Stimulated activated naive CD8-positive, alpha-beta T cell treated with anti-CD3 and anti-CD28 coated beads, Interleukin-15, Interleukin-2, amounts not matched to agents 100 ng/mL and 50 ng/mL, for 24 hours (primary cell): ENCODE measurements at regions not wholly inside any gene's neighbourhood (a gene's known extent, or its start where the extent isn't known, plus 50 kb on each side); places are given as distances from the start of the nearest gene placed in this dataset.
"Not testable (repeated sequence)": the region's sequence is repeated elsewhere in the genome, so short reads cannot be mapped to it uniquely, and the experiment has no call there.

Experiments used
- H3K27ac Mint-ChIP-seq: one replicate; pipeline ENCODE4 v1.8.0; 2021; ENCODE audit warnings: mild to moderate bottlenecking, mixed read lengths
- H3K27me3 Mint-ChIP-seq: one replicate; pipeline ENCODE4 v1.8.0; 2021; ENCODE audit warnings: mixed read lengths
- H3K36me3 Mint-ChIP-seq: one replicate; pipeline ENCODE4 v1.8.0; 2021; ENCODE audit warnings: low read depth, mixed read lengths
- H3K4me1 Mint-ChIP-seq: one replicate; pipeline ENCODE4 v1.8.0; 2021; ENCODE audit warnings: low read depth, mixed read lengths
- H3K4me3 Mint-ChIP-seq: one replicate; pipeline ENCODE4 v1.8.0; 2021; ENCODE audit warnings: mild to moderate bottlenecking, mixed read lengths
- H3K9me3 Mint-ChIP-seq: one replicate; pipeline ENCODE4 v1.8.0; 2021; ENCODE audit warnings: mixed read lengths

DNA sequence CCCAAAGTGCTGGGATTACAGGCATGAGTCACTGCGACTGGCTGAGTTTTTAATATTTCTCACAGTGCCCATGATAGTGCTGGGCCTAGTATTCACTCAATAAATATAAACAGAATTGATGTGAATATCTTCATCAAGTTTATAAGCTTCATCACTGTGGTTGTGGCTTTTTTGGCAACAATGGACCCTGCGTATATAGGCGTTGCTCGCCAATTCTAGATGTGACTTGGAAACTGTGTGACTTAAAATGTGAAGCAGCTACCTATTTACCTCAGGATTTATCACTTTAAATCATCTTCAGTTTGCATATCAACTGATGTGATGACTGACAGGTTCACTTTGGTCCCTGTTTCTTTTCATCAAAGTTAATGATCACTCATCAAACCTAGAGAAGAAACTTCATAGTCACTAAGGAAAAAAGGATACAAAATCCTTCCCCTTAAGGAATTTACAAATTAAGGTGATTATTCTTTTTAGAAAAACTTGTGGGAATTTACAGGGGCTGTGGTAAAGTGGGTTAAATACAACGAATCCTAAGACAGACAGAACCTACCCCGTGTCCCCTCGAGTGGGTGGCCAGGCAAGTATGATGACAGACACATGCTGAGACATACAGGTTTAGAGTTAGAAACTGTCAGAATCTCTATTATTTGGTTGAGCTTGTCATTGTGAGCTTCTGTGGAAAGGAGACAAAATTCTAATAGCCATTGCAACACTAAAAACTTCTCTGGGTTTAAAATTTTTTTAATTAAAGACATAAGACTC, 101.3 kb downstream of the AKAP11 start:
- peaks cover 9% of the 10 kb centered on the region for H3K36me3 Mint-ChIP-seq
- no peak overlapping the region for H3K4me3 Mint-ChIP-seq
- H3K9me3 Mint-ChIP-seq: no peaks in the 10 kb centered on the region
- peaks cover 86% of the 10 kb centered on the region for H3K4me1 Mint-ChIP-seq
- peak overlapping the region; percentile 71 for H3K27ac Mint-ChIP-seq
- no peaks in the 10 kb centered on the region for H3K27me3 Mint-ChIP-seq

- peaks cover 88% of the 10 kb centered on the region for H3K4me1 Mint-ChIP-seq
- H3K27me3 Mint-ChIP-seq: no peaks in the 10 kb centered on the region
- peak overlapping the region; percentile 93 for H3K27ac Mint-ChIP-seq
- no peaks in the 10 kb centered on the region for H3K9me3 Mint-ChIP-seq
- H3K4me3 Mint-ChIP-seq: no peak overlapping the region
- H3K36me3 Mint-ChIP-seq: peaks cover 9% of the 10 kb centered on the region
Observed at GRCh38 chr13:42375663-42376062, 103.7 kb downstream of the AKAP11 start.

DNA sequence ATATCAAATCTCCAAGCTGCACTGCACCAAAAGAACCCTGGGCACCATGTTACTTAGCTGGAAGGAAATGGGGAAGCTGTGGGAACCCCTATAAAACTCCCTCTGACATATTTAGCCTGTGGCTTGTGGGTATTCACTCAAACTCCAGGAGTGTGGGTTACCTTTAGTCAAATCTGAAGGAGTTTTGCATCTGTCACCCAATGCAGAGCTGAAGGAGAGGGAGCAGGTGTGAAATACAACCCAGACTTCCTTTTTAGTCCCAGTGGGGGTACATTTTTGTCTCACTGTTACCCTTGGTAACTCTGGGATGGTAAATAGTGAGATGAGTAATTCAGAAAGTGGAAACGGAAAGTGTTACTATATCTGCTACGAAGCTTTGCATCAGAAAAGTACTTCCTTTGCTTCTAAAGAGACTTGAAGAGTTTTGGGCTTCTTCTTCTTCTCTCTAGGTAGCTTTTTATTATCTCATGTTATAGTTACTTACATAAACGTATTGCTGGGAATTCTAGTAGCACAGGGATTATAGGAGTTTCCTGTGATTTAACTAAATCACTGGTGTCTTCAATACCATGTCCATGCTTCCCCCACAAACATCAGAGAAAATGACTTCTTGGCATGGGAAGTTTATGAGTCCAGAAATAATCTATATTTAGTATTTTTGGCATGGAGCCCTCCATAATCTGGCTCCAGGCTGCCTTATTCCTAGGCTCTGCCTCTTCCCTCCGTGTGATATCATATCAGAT, 105.9 kb downstream of the AKAP11 start:
- peak overlapping the region; percentile 93 for H3K27ac Mint-ChIP-seq
- H3K27me3 Mint-ChIP-seq: no peaks in the 10 kb centered on the region
- H3K4me1 Mint-ChIP-seq: peaks cover 99% of the 10 kb centered on the region
- peak overlapping the region; percentile 46 for H3K4me3 Mint-ChIP-seq
- peaks cover 4% of the 10 kb centered on the region for H3K36me3 Mint-ChIP-seq
- H3K9me3 Mint-ChIP-seq: peaks cover 6% of the 10 kb centered on the region

GRCh38 chr13:42378383-42378780, 106.4 kb downstream of the AKAP11 start:
- Mint-ChIP-seq H3K36me3 (peaks cover 4% of the 10 kb centered on the region), H3K4me1 (peaks cover 98% of the 10 kb centered on the region), H3K27ac (peak overlapping the region; percentile 93), H3K9me3 (peaks cover 6% of the 10 kb centered on the region), H3K4me3 (peak overlapping the region; percentile 46), H3K27me3 (no peaks in the 10 kb centered on the region)

DNA sequence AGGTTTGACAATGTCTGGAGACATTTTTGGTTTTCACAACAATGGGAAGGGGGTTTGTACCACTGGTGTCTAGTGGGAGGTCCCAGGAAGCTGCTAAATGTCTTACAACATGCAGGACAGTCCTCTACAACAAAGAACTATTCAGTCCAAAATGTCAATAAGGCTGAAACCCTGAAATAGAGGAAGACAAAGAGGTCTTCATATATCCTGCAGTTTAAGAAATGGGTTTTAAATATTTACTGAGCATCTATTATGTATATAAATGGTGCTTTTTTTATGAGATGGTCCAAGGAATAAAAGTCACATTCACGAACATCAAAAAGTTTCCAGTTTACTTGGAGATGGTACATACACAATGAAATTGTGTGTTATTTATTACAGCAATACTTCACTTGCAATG, 107.3 kb downstream of the AKAP11 start:
- Mint-ChIP-seq H3K36me3 (peaks cover 4% of the 10 kb centered on the region), H3K27me3 (no peaks in the 10 kb centered on the region), H3K4me3 (no peak overlapping the region), H3K27ac (peak overlapping the region; percentile 93), H3K4me1 (peaks cover 97% of the 10 kb centered on the region), H3K9me3 (peaks cover 8% of the 10 kb centered on the region)

DNA sequence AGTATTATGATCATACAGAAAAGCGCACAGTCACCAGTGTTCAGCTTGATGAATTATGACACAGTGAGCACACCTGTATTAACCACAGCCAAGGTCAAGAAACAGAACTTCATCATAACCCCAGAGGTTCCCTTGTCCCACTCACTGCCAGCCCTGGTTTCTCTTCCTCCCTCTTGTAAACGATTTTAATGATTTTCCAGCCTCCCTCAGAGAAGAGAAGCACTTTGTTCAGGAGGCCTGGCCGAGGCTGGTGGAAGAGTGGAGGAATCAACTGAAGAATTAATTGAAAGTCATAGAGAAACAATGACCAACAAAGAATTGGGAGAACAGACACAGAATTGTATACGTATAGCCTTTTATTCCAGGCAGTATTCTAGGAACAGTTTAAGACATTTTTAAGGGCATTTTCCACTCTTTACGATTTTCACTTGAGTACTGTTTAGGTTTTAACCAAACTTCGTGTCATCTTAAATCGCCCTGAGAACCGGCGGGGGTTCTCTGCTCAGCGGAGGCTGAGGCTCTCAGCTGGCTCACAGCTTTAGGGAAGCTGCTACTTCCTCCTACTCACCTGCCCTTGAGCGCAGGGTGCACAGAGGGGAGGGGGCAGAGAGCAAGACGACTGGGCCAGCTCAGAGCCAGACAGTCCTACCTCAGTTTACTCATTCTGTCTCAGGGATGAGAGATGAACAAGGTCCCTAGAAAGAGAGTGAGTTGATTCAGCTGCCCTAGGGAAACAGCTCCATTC, 108.6 kb downstream of the AKAP11 start:
- Mint-ChIP-seq H3K4me3 (peak overlapping the region; percentile 47), H3K9me3 (peaks cover 12% of the 10 kb centered on the region), H3K27ac (peak overlapping the region; percentile 90), H3K27me3 (no peaks in the 10 kb centered on the region), H3K4me1 (peaks cover 86% of the 10 kb centered on the region), H3K36me3 (peaks cover 4% of the 10 kb centered on the region)

- Mint-ChIP-seq H3K36me3 (peaks cover 4% of the 10 kb centered on the region), H3K4me3 (no peak overlapping the region), H3K9me3 (peaks cover 12% of the 10 kb centered on the region), H3K27me3 (no peaks in the 10 kb centered on the region), H3K4me1 (peaks cover 81% of the 10 kb centered on the region), H3K27ac (peak overlapping the region; percentile 90)
Observed at GRCh38 chr13:42381165-42381425, 109.1 kb downstream of the AKAP11 start.

DNA sequence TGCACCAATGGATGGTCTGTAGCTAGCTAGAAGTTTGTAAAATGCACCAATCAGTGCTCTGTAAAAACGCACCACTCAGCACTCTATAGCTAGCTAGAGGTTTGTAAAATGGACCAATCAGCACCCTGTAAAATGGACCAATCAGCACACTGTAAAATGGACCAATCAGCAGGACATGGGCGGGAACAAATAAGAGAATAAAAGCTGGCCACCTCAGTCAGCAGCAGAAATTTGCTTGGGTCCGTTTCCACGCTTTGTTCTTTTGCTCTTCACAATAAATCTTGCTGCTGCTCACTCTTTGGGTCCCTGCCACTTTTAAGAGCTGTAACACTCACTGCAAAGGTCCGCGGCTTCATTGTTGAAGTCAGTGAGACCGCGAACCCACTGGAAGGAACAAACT, 109.5 kb downstream of the AKAP11 start:
- not testable (repeated sequence) for H3K27me3 Mint-ChIP-seq, H3K36me3 Mint-ChIP-seq, H3K4me3 Mint-ChIP-seq, H3K27ac Mint-ChIP-seq
- H3K4me1 Mint-ChIP-seq: peaks cover 78% of the 10 kb centered on the region
- peaks cover 12% of the 10 kb centered on the region for H3K9me3 Mint-ChIP-seq

DNA sequence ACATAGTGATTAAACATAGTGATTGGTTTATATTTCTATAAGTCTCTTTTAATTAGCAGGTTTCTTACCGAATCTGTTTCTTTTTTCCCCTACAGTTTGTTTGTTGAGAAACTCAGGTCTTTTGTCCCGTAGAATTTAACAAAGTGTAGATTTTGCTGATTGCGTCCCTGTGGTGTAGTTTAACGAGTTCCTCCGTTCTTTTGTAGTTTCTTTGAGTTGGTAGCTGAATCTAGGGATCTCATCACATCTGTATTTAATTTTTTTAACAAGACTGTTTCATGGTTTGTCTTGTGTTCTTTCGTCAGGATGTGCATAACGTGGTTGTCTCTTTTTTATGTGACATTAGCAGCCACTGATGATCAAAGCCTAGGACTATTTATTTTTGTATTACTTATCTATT, 111.1 kb downstream of the AKAP11 start:
- peaks cover 77% of the 10 kb centered on the region for H3K4me1 Mint-ChIP-seq
- no peaks in the 10 kb centered on the region for H3K27me3 Mint-ChIP-seq
- no peak overlapping the region for H3K27ac Mint-ChIP-seq
- no peaks in the 10 kb centered on the region for H3K36me3 Mint-ChIP-seq
- peaks cover 16% of the 10 kb centered on the region for H3K9me3 Mint-ChIP-seq
- H3K4me3 Mint-ChIP-seq: no peak overlapping the region

DNA sequence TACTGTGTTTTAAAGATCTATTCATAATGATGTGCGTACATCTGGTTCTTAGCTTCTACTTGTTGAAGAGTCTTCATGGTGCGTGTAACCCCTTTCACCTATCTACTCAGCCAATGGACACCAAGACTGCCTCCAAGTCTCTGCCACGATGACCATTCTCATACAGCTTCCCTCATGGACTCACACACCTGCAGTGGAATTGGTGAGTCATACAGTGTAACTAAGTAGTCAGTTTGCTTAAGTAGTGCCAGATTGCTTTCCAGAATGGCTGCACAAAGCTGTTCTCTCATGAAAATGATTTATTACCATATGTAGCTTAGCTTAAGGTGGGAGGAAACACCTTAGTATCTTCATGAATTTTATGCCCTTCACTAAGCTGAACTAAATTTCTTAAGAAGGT, 112.3 kb downstream of the AKAP11 start:
- H3K9me3 Mint-ChIP-seq: peaks cover 16% of the 10 kb centered on the region
- no peaks in the 10 kb centered on the region for H3K27me3 Mint-ChIP-seq
- peaks cover 75% of the 10 kb centered on the region for H3K4me1 Mint-ChIP-seq
- H3K4me3 Mint-ChIP-seq: no peak overlapping the region
- peak overlapping the region; percentile 27 for H3K27ac Mint-ChIP-seq
- no peaks in the 10 kb centered on the region for H3K36me3 Mint-ChIP-seq

- H3K36me3 Mint-ChIP-seq: peaks cover 5% of the 10 kb centered on the region
- H3K27me3 Mint-ChIP-seq: no peaks in the 10 kb centered on the region
- H3K9me3 Mint-ChIP-seq: peaks cover 20% of the 10 kb centered on the region
- H3K4me3 Mint-ChIP-seq: no peak overlapping the region
- H3K4me1 Mint-ChIP-seq: peaks cover 67% of the 10 kb centered on the region
- peak overlapping the region; percentile 76 for H3K27ac Mint-ChIP-seq
Observed at GRCh38 chr13:42388326-42388725, 116.4 kb downstream of the AKAP11 start.

- H3K27ac Mint-ChIP-seq: peak overlapping the region; percentile 26
- peaks cover 20% of the 10 kb centered on the region for H3K9me3 Mint-ChIP-seq
- no peaks in the 10 kb centered on the region for H3K27me3 Mint-ChIP-seq
- H3K36me3 Mint-ChIP-seq: peaks cover 10% of the 10 kb centered on the region
- no peak overlapping the region for H3K4me3 Mint-ChIP-seq
- H3K4me1 Mint-ChIP-seq: peaks cover 69% of the 10 kb centered on the region
Observed at GRCh38 chr13:42389041-42389440, 117.1 kb downstream of the AKAP11 start.

DNA sequence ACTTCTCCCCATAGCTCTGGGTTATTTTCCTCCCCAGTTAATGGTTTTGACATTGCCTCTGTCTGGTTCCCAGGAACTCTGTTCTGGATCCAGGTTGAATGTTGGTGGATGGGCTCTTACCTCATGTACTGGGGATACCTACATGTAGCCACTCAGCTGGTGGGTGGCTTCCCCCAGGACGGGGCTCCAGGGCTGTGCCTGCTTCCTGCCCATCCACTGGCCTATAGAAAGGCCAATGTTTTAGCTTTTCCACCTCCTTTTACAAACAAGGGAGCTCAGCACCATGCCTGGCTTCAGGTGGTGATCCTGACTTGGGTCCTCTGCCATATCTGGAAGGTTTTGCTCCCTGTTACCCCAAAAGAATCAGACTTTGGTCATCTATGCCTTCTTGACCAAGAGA, 120.2 kb downstream of the AKAP11 start:
- peak overlapping the region; percentile 88 for H3K4me3 Mint-ChIP-seq
- peaks cover 10% of the 10 kb centered on the region for H3K9me3 Mint-ChIP-seq
- H3K27me3 Mint-ChIP-seq: no peaks in the 10 kb centered on the region
- peak overlapping the region; percentile 100 for H3K27ac Mint-ChIP-seq
- peaks cover 88% of the 10 kb centered on the region for H3K4me1 Mint-ChIP-seq
- peaks cover 32% of the 10 kb centered on the region for H3K36me3 Mint-ChIP-seq

DNA sequence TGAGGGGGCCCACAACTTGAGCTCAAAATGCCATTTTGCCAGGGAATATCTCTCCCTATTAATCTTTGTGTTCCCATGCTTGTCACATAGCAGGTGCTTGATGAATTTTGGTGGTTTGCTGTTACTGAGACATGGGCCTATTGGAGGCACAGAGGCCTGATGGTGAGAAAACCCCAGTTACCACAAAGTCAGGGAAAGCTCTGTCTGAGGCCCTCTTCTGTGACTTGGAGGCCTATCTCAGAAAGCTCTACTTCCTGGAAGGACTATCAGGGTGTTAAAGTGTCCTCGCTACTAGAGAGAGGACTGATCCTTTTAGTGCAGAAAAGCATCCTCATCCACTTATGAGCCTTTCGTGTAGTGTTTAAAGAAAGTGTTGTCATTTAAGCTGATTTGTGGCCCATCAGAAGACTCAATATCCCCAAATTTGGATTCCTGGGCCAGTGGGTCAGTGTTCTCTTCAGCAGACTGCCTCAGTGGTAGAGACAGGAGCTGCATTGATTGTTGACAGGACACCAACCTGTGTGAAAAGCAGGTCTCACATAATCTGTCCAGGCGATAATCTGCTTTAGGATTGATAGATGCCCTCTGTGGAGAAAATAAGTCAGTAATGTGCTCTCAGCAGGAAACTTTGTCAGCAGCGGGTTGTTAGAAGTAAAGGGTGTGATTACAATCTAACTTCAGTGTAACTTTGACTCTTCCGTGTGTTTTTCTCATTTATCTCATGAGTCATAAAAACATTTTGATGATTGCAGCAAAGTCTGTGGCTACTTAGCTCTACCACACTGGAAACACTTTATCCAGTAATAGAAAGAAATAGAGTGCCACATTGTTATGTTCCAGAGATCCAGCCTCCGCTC, 121.0 kb downstream of the AKAP11 start:
- Mint-ChIP-seq H3K36me3 (peaks cover 39% of the 10 kb centered on the region), H3K27me3 (no peaks in the 10 kb centered on the region), H3K4me3 (peak overlapping the region; percentile 88), H3K4me1 (peaks cover 88% of the 10 kb centered on the region), H3K27ac (peak overlapping the region; percentile 100), H3K9me3 (peaks cover 14% of the 10 kb centered on the region)
